HFFc6 (cell line): ENCODE measurements at regions not wholly inside any gene's neighbourhood (a gene's known extent, or its start where the extent isn't known, plus 50 kb on each side); places are given as distances from the start of the nearest gene placed in this dataset.

ENCODE experiments used
- DNase-seq: peaks from one replicate; pipeline ENCODE4 v3.0.0-alpha.2; 2018
- H3K27ac Mint-ChIP-seq: 2 replicates; pipeline ENCODE4 v1.8.0; 2020; ENCODE audit warnings: mild to moderate bottlenecking, mixed read lengths
- H3K27me3 Mint-ChIP-seq: 2 replicates; pipeline ENCODE4 v1.8.0; 2021; ENCODE audit warnings: mild to moderate bottlenecking, moderate library complexity, mixed read lengths; ENCODE audit not compliant: insufficient read depth
- H3K36me3 Mint-ChIP-seq: 2 replicates; pipeline ENCODE4 v1.8.0; 2021; ENCODE audit warnings: low read depth, mixed read lengths
- H3K4me1 Mint-ChIP-seq: 2 replicates; pipeline ENCODE4 v1.8.0; 2020; ENCODE audit warnings: low read depth, mixed read lengths
- H3K4me3 Mint-ChIP-seq: 2 replicates; pipeline ENCODE4 v1.8.0; 2020; ENCODE audit warnings: mild to moderate bottlenecking, moderate library complexity, mixed read lengths
- H3K9me3 Mint-ChIP-seq: 2 replicates; pipeline ENCODE4 v1.8.0; 2020; ENCODE audit warnings: mild to moderate bottlenecking, mixed read lengths
- TF ChIP-seq, protein P1 (sequence below): fragments of 200-600 bp; sonication (generic); IDR thresholded peaks from 2 replicates; pipeline ENCODE4 v1.5.0; 2021; ENCODE audit warnings: antibody characterized with exemption, mild to moderate bottlenecking

DNA sequence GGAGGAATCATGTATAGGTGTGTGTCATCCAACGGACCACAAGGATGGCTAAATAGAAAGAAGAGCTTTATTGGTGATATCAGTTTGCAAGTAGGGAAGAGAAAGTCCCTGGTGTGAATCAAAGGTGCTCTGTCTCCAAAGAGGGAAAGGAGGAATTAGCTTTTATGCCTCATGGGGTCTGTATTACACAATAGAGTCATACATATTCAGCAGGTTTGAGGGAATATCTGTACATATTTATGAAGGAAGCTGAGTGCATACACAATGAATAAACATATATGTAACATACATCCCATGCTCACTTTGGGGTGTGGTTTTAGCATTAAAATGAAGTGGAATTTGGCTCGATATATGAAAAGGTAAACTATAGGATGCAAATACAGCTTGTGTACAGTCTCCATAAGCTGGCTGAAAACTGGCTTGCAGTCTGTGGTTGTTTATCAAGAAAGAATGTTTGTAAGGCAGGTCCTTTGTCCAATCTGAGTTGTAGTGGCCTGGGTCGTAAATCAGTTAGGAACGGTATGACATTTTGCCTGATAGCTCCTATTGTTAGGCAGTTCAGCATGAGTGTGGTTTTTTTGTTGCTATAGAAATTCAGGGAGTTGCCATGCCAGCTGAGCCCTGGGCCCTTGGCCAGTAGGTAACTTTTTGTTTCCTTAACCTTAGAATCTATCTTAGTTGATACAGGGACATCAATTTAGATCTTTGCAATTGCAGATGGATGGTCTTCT is 198.0 kb upstream of the ZP4 start:
- H3K9me3 Mint-ChIP-seq: peaks cover 6% of the 10 kb centered on the region
- H3K36me3 Mint-ChIP-seq: no peaks in the 10 kb centered on the region; the same call in 1 of the 2 replicates
- no peak overlapping the region for H3K4me3 Mint-ChIP-seq
- H3K27me3 Mint-ChIP-seq: no peaks in the 10 kb centered on the region; the same call in 1 of the 2 replicates
- TF ChIP-seq, protein P1, sequence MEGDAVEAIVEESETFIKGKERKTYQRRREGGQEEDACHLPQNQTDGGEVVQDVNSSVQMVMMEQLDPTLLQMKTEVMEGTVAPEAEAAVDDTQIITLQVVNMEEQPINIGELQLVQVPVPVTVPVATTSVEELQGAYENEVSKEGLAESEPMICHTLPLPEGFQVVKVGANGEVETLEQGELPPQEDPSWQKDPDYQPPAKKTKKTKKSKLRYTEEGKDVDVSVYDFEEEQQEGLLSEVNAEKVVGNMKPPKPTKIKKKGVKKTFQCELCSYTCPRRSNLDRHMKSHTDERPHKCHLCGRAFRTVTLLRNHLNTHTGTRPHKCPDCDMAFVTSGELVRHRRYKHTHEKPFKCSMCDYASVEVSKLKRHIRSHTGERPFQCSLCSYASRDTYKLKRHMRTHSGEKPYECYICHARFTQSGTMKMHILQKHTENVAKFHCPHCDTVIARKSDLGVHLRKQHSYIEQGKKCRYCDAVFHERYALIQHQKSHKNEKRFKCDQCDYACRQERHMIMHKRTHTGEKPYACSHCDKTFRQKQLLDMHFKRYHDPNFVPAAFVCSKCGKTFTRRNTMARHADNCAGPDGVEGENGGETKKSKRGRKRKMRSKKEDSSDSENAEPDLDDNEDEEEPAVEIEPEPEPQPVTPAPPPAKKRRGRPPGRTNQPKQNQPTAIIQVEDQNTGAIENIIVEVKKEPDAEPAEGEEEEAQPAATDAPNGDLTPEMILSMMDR: no peak
- no peak for DNase-seq
- no peaks in the 10 kb centered on the region for H3K4me1 Mint-ChIP-seq
- H3K27ac Mint-ChIP-seq: no peak overlapping the region

DNA sequence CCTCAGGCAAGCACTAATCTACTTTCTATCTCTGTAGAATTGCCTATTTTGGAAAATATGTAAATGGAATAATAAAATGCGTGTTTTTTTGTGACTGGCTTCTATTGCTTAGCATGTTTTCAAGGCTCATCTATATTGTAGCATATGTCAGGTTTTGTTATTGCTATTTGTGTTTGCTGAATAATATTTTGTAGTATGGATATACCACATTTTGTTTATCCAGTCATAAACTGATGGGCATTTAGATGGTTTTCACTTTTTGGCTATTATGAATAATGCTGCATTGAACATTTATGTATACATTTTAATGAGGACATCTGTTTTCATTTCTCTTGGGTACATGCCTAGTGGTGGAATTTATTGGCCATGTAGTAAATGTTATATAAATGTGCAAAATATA is 183.3 kb upstream of the ZP4 start:
- TF ChIP-seq, protein P1: no peak
- Mint-ChIP-seq H3K27ac (no peak overlapping the region), H3K4me3 (no peak overlapping the region), H3K4me1 (no peaks in the 10 kb centered on the region), H3K36me3 (peaks cover 9% of the 10 kb centered on the region; the same call in 1 of the 2 replicates), H3K9me3 (peaks cover 14% of the 10 kb centered on the region), H3K27me3 (no peaks in the 10 kb centered on the region; the same call in 1 of the 2 replicates)
- no peak for DNase-seq

DNA sequence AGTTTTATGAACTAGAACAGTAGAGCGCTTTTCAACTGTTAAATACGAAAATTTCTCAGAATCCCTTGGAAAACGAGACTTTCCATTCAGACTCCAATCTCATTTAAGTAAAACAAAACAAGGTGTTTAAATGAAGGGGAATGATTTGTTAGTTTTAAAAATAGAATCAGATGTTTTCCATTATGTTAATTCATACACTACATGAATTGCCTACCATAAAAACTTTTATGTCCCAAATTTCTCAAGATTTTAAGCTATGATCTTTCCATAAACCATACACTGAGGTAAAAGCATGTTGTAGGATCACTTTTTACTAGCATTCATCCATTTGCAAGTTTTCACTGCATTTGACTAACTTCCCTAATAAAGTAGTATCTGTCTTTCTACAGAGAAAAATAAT is 180.3 kb upstream of the ZP4 start:
- H3K27me3 Mint-ChIP-seq: no peaks in the 10 kb centered on the region; the same call in none of the 2 replicates
- H3K9me3 Mint-ChIP-seq: peaks cover 14% of the 10 kb centered on the region
- no peak overlapping the region for H3K4me3 Mint-ChIP-seq

DNA sequence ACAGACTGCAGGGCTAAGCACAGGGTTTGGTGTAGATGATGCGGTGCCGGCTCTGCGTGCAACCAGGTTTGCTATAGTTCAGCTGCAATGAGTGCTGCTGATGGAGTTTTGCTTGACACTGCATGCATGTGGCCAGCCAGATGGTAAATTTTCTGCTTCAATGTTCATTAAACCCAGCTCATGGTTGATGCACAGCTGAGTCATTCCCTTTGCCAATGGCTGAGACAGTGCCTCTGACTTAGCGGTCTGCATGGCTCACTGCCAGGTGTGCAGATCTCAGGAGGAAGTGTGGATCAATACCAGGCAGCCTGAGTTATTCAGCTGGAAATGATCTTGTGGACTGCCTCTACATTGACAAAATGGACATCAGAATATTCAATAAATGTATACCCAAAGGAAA is 172.7 kb upstream of the ZP4 start:
- Mint-ChIP-seq H3K4me3 (peak overlapping the region; percentile 73; the same call in 1 of the 2 replicates), H3K9me3 (peaks cover 10% of the 10 kb centered on the region; the same call in 1 of the 2 replicates), H3K27ac (peak overlapping the region; percentile 78), H3K27me3 (no peaks in the 10 kb centered on the region; the same call in 1 of the 2 replicates), H3K36me3 (no peaks in the 10 kb centered on the region), H3K4me1 (peaks cover 28% of the 10 kb centered on the region)
- peak; percentile 61 for DNase-seq
- TF ChIP-seq, protein P1: no peak

More for the DNA sequence above, 180.3 kb upstream of the ZP4 start:
- H3K36me3 Mint-ChIP-seq: peaks cover 5% of the 10 kb centered on the region; the same call in 1 of the 2 replicates
- DNase-seq: no peak
- H3K27ac Mint-ChIP-seq: no peak overlapping the region
- H3K4me1 Mint-ChIP-seq: no peaks in the 10 kb centered on the region
- TF ChIP-seq, protein P1: no peak

DNA sequence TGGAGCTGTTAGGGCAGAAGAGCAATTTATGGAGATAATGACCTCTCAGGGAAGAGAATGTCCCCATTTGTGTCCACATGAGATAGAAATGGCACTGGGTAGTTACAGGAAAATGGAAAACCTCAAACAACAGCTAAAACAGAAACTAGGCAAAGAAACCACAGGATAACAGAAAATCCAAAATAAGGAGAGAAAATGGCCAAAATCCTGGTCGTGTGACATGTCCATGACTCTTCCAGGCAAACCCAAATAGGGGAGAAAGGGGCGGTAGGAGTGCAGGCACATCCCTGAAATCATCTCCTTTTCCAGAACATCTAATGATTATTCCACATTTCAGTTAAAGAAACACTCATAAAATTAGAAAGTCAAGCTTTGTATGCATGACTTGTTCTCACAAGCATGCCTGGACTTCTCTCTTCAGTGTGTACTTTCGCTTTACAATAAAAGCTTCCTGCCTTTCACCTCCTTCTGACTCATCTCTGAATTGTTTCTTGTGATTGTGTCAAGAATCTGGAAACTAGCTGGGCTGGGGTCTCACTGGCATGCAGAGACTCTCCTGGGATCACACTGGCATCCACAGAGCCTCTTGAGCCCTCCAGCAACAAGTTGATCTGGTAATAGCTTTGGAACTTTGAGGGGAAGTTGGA is 171.4 kb upstream of the ZP4 start:
- TF ChIP-seq, protein P1: no peak
- H3K4me3 Mint-ChIP-seq: peak overlapping the region; percentile 73
- peak overlapping the region; percentile 78 for H3K27ac Mint-ChIP-seq
- H3K9me3 Mint-ChIP-seq: peaks cover 17% of the 10 kb centered on the region
- peak; percentile 48 for DNase-seq
- no peaks in the 10 kb centered on the region for H3K27me3 Mint-ChIP-seq
- peaks cover 5% of the 10 kb centered on the region for H3K36me3 Mint-ChIP-seq
- peaks cover 28% of the 10 kb centered on the region for H3K4me1 Mint-ChIP-seq
